OCI-LY1 (cell line): ENCODE measurements at regions not wholly inside any gene's neighbourhood (a gene's known extent, or its start where the extent isn't known, plus 50 kb on each side); places are given as distances from the start of the nearest gene placed in this dataset.
"Not testable (repeated sequence)": the region's sequence is repeated elsewhere in the genome, so short reads cannot be mapped to it uniquely, and the experiment has no call there.

Experiments used
- EZH2 ChIP-seq: fragments of 200-600 bp; sonication (generic), shearing (Covaris generic); IDR thresholded peaks from 2 replicates; pipeline ENCODE4 v1.8.0; 2017; ENCODE audit warnings: borderline replicate concordance, mixed run types, mild to moderate bottlenecking, antibody characterized with exemption, low read length, moderate library complexity, mixed read lengths
- TF ChIP-seq, protein P1 (sequence below): fragments of 200-600 bp; sonication (generic), shearing (Covaris generic); IDR thresholded peaks from 2 replicates; pipeline ENCODE4 v1.5.1; 2017; ENCODE audit warnings: mild to moderate bottlenecking, antibody characterized with exemption, low read length, moderate library complexity, mixed read lengths

GRCh38 chr2:186182366-186182765 is 303.7 kb upstream of the ZC3H15 start:
- TF ChIP-seq, protein P1, sequence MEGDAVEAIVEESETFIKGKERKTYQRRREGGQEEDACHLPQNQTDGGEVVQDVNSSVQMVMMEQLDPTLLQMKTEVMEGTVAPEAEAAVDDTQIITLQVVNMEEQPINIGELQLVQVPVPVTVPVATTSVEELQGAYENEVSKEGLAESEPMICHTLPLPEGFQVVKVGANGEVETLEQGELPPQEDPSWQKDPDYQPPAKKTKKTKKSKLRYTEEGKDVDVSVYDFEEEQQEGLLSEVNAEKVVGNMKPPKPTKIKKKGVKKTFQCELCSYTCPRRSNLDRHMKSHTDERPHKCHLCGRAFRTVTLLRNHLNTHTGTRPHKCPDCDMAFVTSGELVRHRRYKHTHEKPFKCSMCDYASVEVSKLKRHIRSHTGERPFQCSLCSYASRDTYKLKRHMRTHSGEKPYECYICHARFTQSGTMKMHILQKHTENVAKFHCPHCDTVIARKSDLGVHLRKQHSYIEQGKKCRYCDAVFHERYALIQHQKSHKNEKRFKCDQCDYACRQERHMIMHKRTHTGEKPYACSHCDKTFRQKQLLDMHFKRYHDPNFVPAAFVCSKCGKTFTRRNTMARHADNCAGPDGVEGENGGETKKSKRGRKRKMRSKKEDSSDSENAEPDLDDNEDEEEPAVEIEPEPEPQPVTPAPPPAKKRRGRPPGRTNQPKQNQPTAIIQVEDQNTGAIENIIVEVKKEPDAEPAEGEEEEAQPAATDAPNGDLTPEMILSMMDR, result not testable (repeated sequence)
- TF ChIP-seq EZH2, result not testable (repeated sequence)
